CD4-positive, alpha-beta T cell treated with Interleukin-17A for 4 hours (primary cell): ENCODE measurements at regions not wholly inside any gene's neighbourhood (a gene's known extent, or its start where the extent isn't known, plus 50 kb on each side); places are given as distances from the start of the nearest gene placed in this dataset.
"Not testable (repeated sequence)": the region's sequence is repeated elsewhere in the genome, so short reads cannot be mapped to it uniquely, and the experiment has no call there.

Experiments
- DNase-seq: peaks from one replicate; pipeline ENCODE4 v3.0.0-alpha.2; 2020; ENCODE audit warnings: mixed read lengths

- DNase-seq = no peak
Observed at GRCh38 chr22:27105142-27106025, 448.0 kb downstream of the MIAT start.

GRCh38 chr22:27106985-27107384 is 449.6 kb downstream of the MIAT start:
- no peak for DNase-seq

- DNase-seq = no peak
Observed at GRCh38 chr22:27107386-27107785, 450.0 kb downstream of the MIAT start.

GRCh38 chr22:27107824-27108223 is 450.4 kb downstream of the MIAT start:
- DNase-seq = no peak

GRCh38 chr22:27108425-27109114 is 451.2 kb downstream of the MIAT start:
- DNase-seq = no peak

- DNase-seq = not testable (repeated sequence)
Observed at GRCh38 chr22:27109406-27109805, 452.0 kb downstream of the MIAT start.

GRCh38 chr22:27110665-27111451 is 453.5 kb downstream of the MIAT start:
- DNase-seq = no peak

GRCh38 chr22:27111796-27112672 is 454.6 kb downstream of the MIAT start:
- no peak for DNase-seq

GRCh38 chr22:27113211-27113635 is 455.8 kb downstream of the MIAT start:
- no peak for DNase-seq

- no peak for DNase-seq
Observed at GRCh38 chr22:27113641-27114040, 456.3 kb downstream of the MIAT start.

GRCh38 chr22:27114186-27114585 is 456.8 kb downstream of the MIAT start:
- no peak for DNase-seq

GRCh38 chr22:27115410-27115809 is 458.0 kb downstream of the MIAT start:
- no peak for DNase-seq

- DNase-seq = no peak
Observed at GRCh38 chr22:27115816-27116256, 458.4 kb downstream of the MIAT start.

- DNase-seq = no peak
Observed at GRCh38 chr22:27116312-27117086, 459.1 kb downstream of the MIAT start.

GRCh38 chr22:27120036-27120435 is 462.6 kb downstream of the MIAT start:
- DNase-seq = no peak

GRCh38 chr22:27122574-27122973 is 465.2 kb downstream of the MIAT start:
- no peak for DNase-seq

GRCh38 chr22:27123880-27124279 is 466.5 kb downstream of the MIAT start:
- DNase-seq = no peak

GRCh38 chr22:27124351-27124966 is 467.1 kb downstream of the MIAT start:
- DNase-seq = no peak

GRCh38 chr22:27125539-27125938 is 468.2 kb downstream of the MIAT start:
- DNase-seq = no peak

GRCh38 chr22:27127911-27128310 is 470.5 kb downstream of the MIAT start:
- DNase-seq = no peak
